Gastroesophageal sphincter (tissue), 3 donors: ENCODE measurements at regions not wholly inside any gene's neighbourhood (a gene's known extent, or its start where the extent isn't known, plus 50 kb on each side); places are given as distances from the start of the nearest gene placed in this dataset.

Source experiments
- CTCF ChIP-seq, 4 experiments: fragments of 200-600 bp in 2 of 4; fragments of 450-650 bp in 2 of 4; sonication (generic) in 1 of 4; IDR thresholded peaks; one replicate each; pipeline ENCODE4 v1.5.1; 2017 to 2019; ENCODE audit warnings: antibody characterized with exemption in 4 of 4, mild to moderate bottlenecking in 2 of 4, moderate library complexity in 2 of 4
- EP300 ChIP-seq: sonication (generic); formaldehyde crosslinking; IDR thresholded peaks from one replicate; pipeline ENCODE4 v1.6.1; 2017; ENCODE audit warnings: antibody characterized with exemption, mild to moderate bottlenecking
- POLR2A ChIP-seq, 2 donors: fragments of 450-650 bp; IDR thresholded peaks; one replicate each; pipeline ENCODE4 v1.6.1; 2017; ENCODE audit warnings: antibody characterized with exemption in 2 of 2, mild to moderate bottlenecking in 2 of 2, moderate library complexity in 1 of 2
- POLR2AphosphoS5 ChIP-seq: sonication (generic); formaldehyde crosslinking; IDR thresholded peaks from one replicate; pipeline ENCODE4 v1.6.1; 2017; ENCODE audit warnings: antibody characterized with exemption

- TF ChIP-seq CTCF (IDR thresholded peaks at IDR 0.05) (no peak), POLR2A (IDR thresholded peaks at IDR 0.05) (no peak), EP300 (no peak), POLR2AphosphoS5 (peak; percentile 21)
These were observed 544.8 kb downstream of the NUF2 start for GRCh38 chr1:163866564-163866963.
